GM18499 (cell line): ENCODE measurements at regions not wholly inside any gene's neighbourhood (a gene's known extent, or its start where the extent isn't known, plus 50 kb on each side); places are given as distances from the start of the nearest gene placed in this dataset.

ENCODE experiments used
- ATAC-seq: cut with Tn5 transposase; IDR thresholded peaks from one replicate; pipeline ENCODE4 v1.9.1; 2021; ENCODE audit warnings: moderate number of reproducible peaks; ENCODE audit not compliant: insufficient read depth, unreplicated experiment

GRCh38 chr2:5479265-5479928 lies 212.8 kb upstream of the SOX11 start:
- ATAC-seq: no peak

GRCh38 chr2:5482929-5483331 lies 209.3 kb upstream of the SOX11 start:
- ATAC-seq: no peak

- ATAC-seq: no peak
Observed at GRCh38 chr2:5484868-5485267, 207.3 kb upstream of the SOX11 start.

DNA sequence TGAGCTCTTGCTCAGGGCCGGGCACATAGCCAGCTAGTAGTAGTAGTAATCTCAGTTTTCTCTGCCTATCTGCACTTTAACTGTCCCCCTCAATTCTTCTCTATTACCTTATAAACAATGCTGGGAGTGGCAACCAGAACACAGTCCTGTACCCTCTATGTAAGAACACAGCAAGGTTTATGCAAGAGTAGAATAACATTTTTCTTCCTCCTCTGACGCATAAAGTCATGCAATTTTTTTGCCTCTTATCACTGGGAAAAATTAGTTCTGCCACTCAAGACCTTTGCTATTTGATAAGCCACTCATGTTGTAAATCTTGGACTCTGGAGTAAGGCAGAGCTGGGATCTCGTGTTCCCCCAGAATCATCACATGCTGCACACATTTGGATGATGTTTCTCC lies 200.7 kb upstream of the SOX11 start:
- ATAC-seq: no peak

- ATAC-seq: no peak
Observed at GRCh38 chr2:5493256-5493655, 198.9 kb upstream of the SOX11 start.

- ATAC-seq: no peak
Observed at GRCh38 chr2:5494212-5494611, 198.0 kb upstream of the SOX11 start.

DNA sequence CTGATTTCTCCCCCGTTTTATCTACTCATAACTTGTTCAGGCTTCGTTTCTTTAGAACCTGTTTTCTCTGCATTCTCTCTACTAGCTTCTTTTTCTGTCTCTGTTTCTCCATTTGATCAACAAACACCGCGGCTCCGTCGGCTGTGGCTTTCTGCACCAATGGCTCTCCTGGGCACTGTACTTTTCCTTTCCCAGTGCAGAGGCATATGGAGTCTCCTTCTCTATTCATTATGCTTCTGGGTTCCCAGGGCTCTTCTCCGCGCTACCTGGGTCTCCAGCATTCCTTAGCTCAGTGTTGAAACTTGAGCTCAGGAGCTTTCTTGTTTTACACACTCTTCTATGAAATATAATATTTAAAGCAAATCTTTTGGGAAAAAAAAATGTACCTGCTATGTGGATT lies 196.6 kb upstream of the SOX11 start:
- no peak for ATAC-seq

GRCh38 chr2:5497874-5498273 lies 194.3 kb upstream of the SOX11 start:
- no peak for ATAC-seq

- ATAC-seq: no peak
Observed at GRCh38 chr2:5501807-5502206, 190.4 kb upstream of the SOX11 start.

DNA sequence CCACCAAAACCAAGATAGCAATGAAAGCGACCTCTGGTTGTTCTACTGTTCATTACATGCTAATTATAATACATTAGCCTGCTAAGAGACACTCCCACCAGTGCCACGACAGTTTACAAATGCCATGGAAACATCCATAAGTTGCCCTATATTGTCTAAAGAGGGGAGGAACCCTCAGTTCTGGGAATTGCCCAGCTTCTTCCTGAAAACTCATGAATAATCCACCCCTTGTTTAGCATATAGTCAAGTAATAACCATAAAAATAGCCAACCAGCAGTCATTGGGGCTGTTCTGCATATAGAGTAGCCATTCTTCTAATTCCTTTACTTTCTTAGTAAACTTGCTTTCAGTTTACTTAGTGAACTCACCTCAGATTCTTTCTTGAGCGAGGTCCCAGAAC lies 189.8 kb upstream of the SOX11 start:
- no peak for ATAC-seq

GRCh38 chr2:5504756-5505155 lies 187.4 kb upstream of the SOX11 start:
- no peak for ATAC-seq

- no peak for ATAC-seq
Observed at GRCh38 chr2:5507367-5507766, 184.8 kb upstream of the SOX11 start.

GRCh38 chr2:5509362-5509761 lies 182.8 kb upstream of the SOX11 start:
- ATAC-seq: no peak

- no peak for ATAC-seq
Observed at GRCh38 chr2:5510082-5510481, 182.1 kb upstream of the SOX11 start.

DNA sequence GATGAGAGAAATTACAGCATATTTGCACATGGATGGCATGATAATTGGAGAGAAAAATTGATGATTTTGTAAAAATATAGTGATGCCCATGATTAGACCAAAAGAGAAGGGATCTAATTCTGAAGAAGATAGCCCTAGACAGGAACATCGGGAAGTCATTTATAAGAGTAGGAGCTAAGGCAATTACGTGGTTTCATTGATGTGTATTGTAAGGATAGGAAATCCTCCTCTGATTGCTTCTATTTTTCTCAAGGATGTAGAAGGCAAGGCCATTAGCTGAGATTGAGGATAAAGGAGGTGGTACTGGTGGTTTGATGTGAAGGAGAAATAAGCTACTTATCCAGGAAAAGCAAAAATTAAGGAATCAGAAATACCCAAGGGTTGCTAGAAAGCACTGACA lies 176.5 kb upstream of the SOX11 start:
- no peak for ATAC-seq

GRCh38 chr2:5519286-5519685 lies 172.9 kb upstream of the SOX11 start:
- ATAC-seq: no peak

GRCh38 chr2:5520463-5520972 lies 171.7 kb upstream of the SOX11 start:
- no peak for ATAC-seq

DNA sequence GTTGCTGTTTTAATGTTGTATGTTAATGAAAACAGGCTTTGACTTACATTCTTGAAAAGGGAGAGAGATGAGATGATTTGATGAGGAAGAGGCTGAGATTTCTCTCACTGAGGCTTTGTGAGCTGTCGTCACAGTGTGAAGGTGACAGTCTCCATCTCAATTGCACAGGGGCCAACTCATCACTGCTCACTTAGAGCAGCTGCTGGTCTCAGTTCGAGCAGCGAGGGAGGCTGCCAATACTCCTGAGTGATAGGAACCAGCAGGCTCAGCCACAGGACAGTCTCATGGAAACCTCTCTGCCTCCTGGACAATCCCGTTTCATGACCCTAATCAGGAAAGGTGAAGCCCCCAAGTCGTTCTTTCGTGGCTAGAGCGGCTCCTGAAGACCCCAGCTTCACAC lies 170.7 kb upstream of the SOX11 start:
- ATAC-seq: no peak

- no peak for ATAC-seq
Observed at GRCh38 chr2:5524551-5524950, 167.6 kb upstream of the SOX11 start.

GRCh38 chr2:5528706-5529105 lies 163.5 kb upstream of the SOX11 start:
- ATAC-seq: no peak

- no peak for ATAC-seq
Observed at GRCh38 chr2:5530011-5530696, 162.0 kb upstream of the SOX11 start.

DNA sequence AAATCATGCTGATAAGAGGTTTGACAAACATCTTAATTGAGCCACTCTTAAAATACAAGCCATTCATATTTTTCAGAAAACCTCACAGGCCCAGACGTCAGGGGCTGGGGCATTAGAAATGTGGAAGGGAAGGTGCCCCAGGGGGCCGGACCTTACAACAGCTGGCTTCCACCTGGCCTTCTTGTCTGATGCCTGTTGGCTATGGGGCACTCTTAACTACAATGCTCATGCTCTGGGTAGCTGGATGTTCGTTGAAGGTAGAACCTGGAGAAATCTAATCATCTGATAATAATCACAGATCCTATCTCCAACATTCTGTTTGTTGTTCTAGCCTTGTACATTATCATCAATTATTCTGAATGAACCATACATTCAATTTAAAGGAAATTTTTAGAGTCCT lies 156.9 kb upstream of the SOX11 start:
- ATAC-seq: no peak
